Testis (tissue), 2 donors: ENCODE measurements at regions not wholly inside any gene's neighbourhood (a gene's known extent, or its start where the extent isn't known, plus 50 kb on each side); places are given as distances from the start of the nearest gene placed in this dataset.

Source experiments
- DNase-seq: peaks from one replicate; pipeline ENCODE4 v3.0.0-alpha.2; 2019
- H3K27ac ChIP-seq, 2 donors: fragments of 200-600 bp; sonication (generic); one replicate each; pipeline ENCODE4 v1.5.1; 2019
- H3K27me3 ChIP-seq: fragments of 200-600 bp; sonication (generic); one replicate; pipeline ENCODE4 v1.5.1; 2019
- H3K36me3 ChIP-seq: fragments of 200-600 bp; sonication (generic); one replicate; pipeline ENCODE4 v1.5.1; 2017; ENCODE audit warnings: low read depth; ENCODE audit errors: missing control alignments
- H3K4me1 ChIP-seq: fragments of 200-600 bp; sonication (generic); one replicate; pipeline ENCODE4 v1.5.1; 2019
- H3K4me3 ChIP-seq, 2 donors: fragments of 200-600 bp; sonication (generic); one replicate each; pipeline ENCODE4 v1.5.1; 2017 to 2019
- H3K9me3 ChIP-seq: fragments of 200-600 bp; sonication (generic); one replicate; pipeline ENCODE4 v1.5.1; 2017
- CTCF ChIP-seq, 3 experiments: fragments of 450-650 bp in 2 of 3; fragments of 200-600 bp in 1 of 3; sonication (generic) in 1 of 3; IDR thresholded peaks; one replicate each; pipeline ENCODE4 v1.5.1; 2016 to 2019; ENCODE audit warnings: antibody characterized with exemption in 3 of 3, mild to moderate bottlenecking in 2 of 3, moderate library complexity in 1 of 3
- POLR2A ChIP-seq: fragments of 450-650 bp; IDR thresholded peaks from one replicate; pipeline ENCODE4 v1.6.1; 2017; ENCODE audit warnings: antibody characterized with exemption, mild to moderate bottlenecking, moderate library complexity
- WGBS, 2 donors: methylation state at CpG; one replicate each; pipeline ENCODE4 v1.1.5; 2018; 5-methylcytosine and 5-hydroxymethylcytosine counted together
- intact Hi-C: fragments of 100-400 bp; cut with DNase I; formaldehyde crosslinking; loops from one replicate; pipeline ENCODE4 v1.15.1; 2023; ENCODE audit warnings: low total_unique reads

GRCh38 chr5:2916076-2916682 is 164.7 kb upstream of the IRX2 start:
- intact Hi-C loops: no loop called here
- H3K36me3 ChIP-seq: no peaks in the 10 kb centered on the region
- 87% methylated on average over 4 of the region's 4 CpGs for WGBS, 2 donors
- no peaks in the 10 kb centered on the region for H3K27me3 ChIP-seq
- H3K9me3 ChIP-seq: no peaks in the 10 kb centered on the region
- DNase-seq: no peak
- no peak overlapping the region for H3K27ac ChIP-seq
- TF ChIP-seq CTCF (IDR thresholded peaks at IDR 0.05) (no peak), POLR2A (no peak)
- no peaks in the 10 kb centered on the region for H3K4me1 ChIP-seq
- no peak overlapping the region for H3K4me3 ChIP-seq

- intact Hi-C loops: no loop called here
- H3K36me3 ChIP-seq: no peaks in the 10 kb centered on the region
- 41 to 50% methylated on average over 17 of the region's 17 CpGs for WGBS, 2 donors
- DNase-seq: no peak
- no peaks in the 10 kb centered on the region for H3K4me1 ChIP-seq
- no peak overlapping the region for H3K4me3 ChIP-seq
- no peaks in the 10 kb centered on the region for H3K27me3 ChIP-seq
- no peak overlapping the region for H3K27ac ChIP-seq
- no peaks in the 10 kb centered on the region for H3K9me3 ChIP-seq
- TF ChIP-seq POLR2A (no peak), CTCF (IDR thresholded peaks at IDR 0.05) (no peak)
Measured at GRCh38 chr5:2914981-2915484, 163.6 kb upstream of the IRX2 start.

GRCh38 chr5:2914022-2914661 is 162.7 kb upstream of the IRX2 start:
- H3K36me3 ChIP-seq: no peaks in the 10 kb centered on the region
- no peaks in the 10 kb centered on the region for H3K9me3 ChIP-seq
- H3K4me1 ChIP-seq: no peaks in the 10 kb centered on the region
- no peaks in the 10 kb centered on the region for H3K27me3 ChIP-seq
- H3K27ac ChIP-seq: no peak overlapping the region
- no peak for DNase-seq
- H3K4me3 ChIP-seq: no peak overlapping the region
- no peak for TF ChIP-seq POLR2A
- no peak for TF ChIP-seq CTCF (IDR thresholded peaks at IDR 0.05)
- 77 to 87% methylated on average over 18 of the region's 18 CpGs for WGBS, 2 donors
- intact Hi-C loops: no loop called here

GRCh38 chr5:2913281-2913680 is 161.8 kb upstream of the IRX2 start:
- Histone ChIP-seq H3K36me3 (no peaks in the 10 kb centered on the region), H3K27ac (no peak overlapping the region), H3K27me3 (no peaks in the 10 kb centered on the region), H3K9me3 (no peaks in the 10 kb centered on the region), H3K4me1 (no peaks in the 10 kb centered on the region), H3K4me3 (no peak overlapping the region)
- intact Hi-C loops: no loop called here
- no peak for DNase-seq
- WGBS, 2 donors: 85 to 90% methylated on average over 3 to 7 of the region's 7 CpGs
- TF ChIP-seq CTCF (IDR thresholded peaks at IDR 0.05) (no peak), POLR2A (no peak)

GRCh38 chr5:2912741-2913140 is 161.3 kb upstream of the IRX2 start:
- no peaks in the 10 kb centered on the region for H3K27me3 ChIP-seq
- H3K4me1 ChIP-seq: no peaks in the 10 kb centered on the region
- TF ChIP-seq CTCF (IDR thresholded peaks at IDR 0.05) (no peak), POLR2A (no peak)
- intact Hi-C loops: no loop called here
- no peak overlapping the region for H3K27ac ChIP-seq
- H3K4me3 ChIP-seq: no peak overlapping the region
- no peaks in the 10 kb centered on the region for H3K9me3 ChIP-seq
- no peaks in the 10 kb centered on the region for H3K36me3 ChIP-seq
- DNase-seq: no peak
- WGBS, 2 donors: 88 to 90% methylated on average over 13 of the region's 13 CpGs
